Esophagus muscularis mucosa (tissue), 4 donors: ENCODE measurements at regions not wholly inside any gene's neighbourhood (a gene's known extent, or its start where the extent isn't known, plus 50 kb on each side); places are given as distances from the start of the nearest gene placed in this dataset.

Experiments
- DNase-seq: peaks from one replicate; pipeline ENCODE4 v3.0.0-alpha.2; 2017; ENCODE audit errors: extremely low spot score
- H3K27ac ChIP-seq, 4 donors: fragments of 200-600 bp; sonication (generic); replicated peaks in 1 of 4; 1 replicate in 3 of 4; 2 replicates in 1 of 4; pipeline ENCODE4 v1.5.1; 2016 to 2019; ENCODE audit warnings: mild to moderate bottlenecking in 1 of 4
- H3K27me3 ChIP-seq, 4 donors: fragments of 200-600 bp; sonication (generic); one replicate each; pipeline versions ENCODE4 v1.5.1 to v1.6.0; 2016 to 2019
- H3K36me3 ChIP-seq, 4 donors: fragments of 200-600 bp; sonication (generic); one replicate each; pipeline ENCODE4 v1.5.1; 2016 to 2019
- H3K4me1 ChIP-seq, 4 donors: fragments of 200-600 bp; sonication (generic); one replicate each; pipeline ENCODE4 v1.5.1; 2016 to 2019
- H3K4me3 ChIP-seq, 4 donors: fragments of 200-600 bp; sonication (generic); 1 replicate in 2 of 4; 2 replicates in 2 of 4; pipeline ENCODE4 v1.5.1; 2016 to 2019; ENCODE audit warnings: mild to moderate bottlenecking in 4 of 4, moderate library complexity in 1 of 4
- H3K9me3 ChIP-seq, 4 donors: fragments of 200-600 bp; sonication (generic); 1 replicate in 3 of 4; 2 replicates in 1 of 4; pipeline ENCODE4 v1.5.1; 2016 to 2019
- EP300 ChIP-seq: sonication (generic); formaldehyde crosslinking; IDR thresholded peaks from one replicate; pipeline ENCODE4 v1.6.1; 2017; ENCODE audit warnings: antibody characterized with exemption
- POLR2A ChIP-seq: fragments of 450-650 bp; IDR thresholded peaks from one replicate; pipeline ENCODE4 v1.6.1; 2017; ENCODE audit warnings: antibody characterized with exemption, moderate library complexity, mild to moderate bottlenecking, low read depth
- POLR2AphosphoS5 ChIP-seq, 2 donors: sonication (generic); formaldehyde crosslinking; IDR thresholded peaks; one replicate each; pipeline ENCODE4 v1.6.1; 2017; ENCODE audit warnings: antibody characterized with exemption in 2 of 2
- WGBS: methylation state at CpG from one replicate; pipeline ENCODE4 v1.1.5; 2018; 5-methylcytosine and 5-hydroxymethylcytosine counted together
- intact Hi-C: fragments of 100-400 bp; cut with DNase I; formaldehyde crosslinking; loops from one replicate; pipeline ENCODE4 v1.15.1; 2023
- TF ChIP-seq, protein P1 (sequence below), 3 experiments: fragments of 200-600 bp in 2 of 3; fragments of 450-650 bp in 1 of 3; sonication (generic) in 2 of 3; IDR thresholded peaks; one replicate each; pipeline ENCODE4 v1.5.1; 2017 to 2019; ENCODE audit warnings: antibody characterized with exemption in 3 of 3, mild to moderate bottlenecking in 2 of 3, moderate library complexity in 1 of 3

DNA sequence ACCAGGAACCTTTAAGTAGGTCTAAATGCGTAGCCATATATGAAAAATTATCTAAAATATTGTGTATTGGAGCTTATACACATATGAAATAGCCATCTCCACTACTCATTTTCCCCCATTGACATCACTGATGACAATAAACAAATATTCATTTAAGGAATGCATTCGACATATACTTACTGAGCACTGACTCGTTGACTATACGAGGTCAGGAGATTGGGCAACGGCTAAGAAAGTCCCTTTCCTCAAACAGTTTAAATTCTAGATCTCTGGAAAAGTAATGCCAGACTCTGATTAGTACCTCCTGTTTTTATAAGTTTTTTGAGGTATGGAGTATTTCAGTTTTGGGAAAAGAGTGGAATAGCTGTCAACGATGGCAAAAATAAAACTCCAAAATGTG lies 139.4 kb upstream of the DIO2 start:
- Histone ChIP-seq H3K27me3 (no peaks in the 10 kb centered on the region), H3K9me3 (no peaks in the 10 kb centered on the region), H3K4me1 (peaks cover 0 to 10% (median 5%) of the 10 kb centered on the region in 4 donors), H3K27ac (no peak overlapping the region), H3K4me3 (no peak overlapping the region), H3K36me3 (no peaks in the 10 kb centered on the region)
- 89% methylated on average over 6 of the region's 6 CpGs for WGBS
- no peak for DNase-seq
- TF ChIP-seq POLR2A (no peak), POLR2AphosphoS5 (IDR thresholded peaks at IDR 0.05) (no peak), EP300 (no peak)
- TF ChIP-seq, protein P1, sequence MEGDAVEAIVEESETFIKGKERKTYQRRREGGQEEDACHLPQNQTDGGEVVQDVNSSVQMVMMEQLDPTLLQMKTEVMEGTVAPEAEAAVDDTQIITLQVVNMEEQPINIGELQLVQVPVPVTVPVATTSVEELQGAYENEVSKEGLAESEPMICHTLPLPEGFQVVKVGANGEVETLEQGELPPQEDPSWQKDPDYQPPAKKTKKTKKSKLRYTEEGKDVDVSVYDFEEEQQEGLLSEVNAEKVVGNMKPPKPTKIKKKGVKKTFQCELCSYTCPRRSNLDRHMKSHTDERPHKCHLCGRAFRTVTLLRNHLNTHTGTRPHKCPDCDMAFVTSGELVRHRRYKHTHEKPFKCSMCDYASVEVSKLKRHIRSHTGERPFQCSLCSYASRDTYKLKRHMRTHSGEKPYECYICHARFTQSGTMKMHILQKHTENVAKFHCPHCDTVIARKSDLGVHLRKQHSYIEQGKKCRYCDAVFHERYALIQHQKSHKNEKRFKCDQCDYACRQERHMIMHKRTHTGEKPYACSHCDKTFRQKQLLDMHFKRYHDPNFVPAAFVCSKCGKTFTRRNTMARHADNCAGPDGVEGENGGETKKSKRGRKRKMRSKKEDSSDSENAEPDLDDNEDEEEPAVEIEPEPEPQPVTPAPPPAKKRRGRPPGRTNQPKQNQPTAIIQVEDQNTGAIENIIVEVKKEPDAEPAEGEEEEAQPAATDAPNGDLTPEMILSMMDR (IDR thresholded peaks at IDR 0.05): no peak
- intact Hi-C loops: no loop called here

DNA sequence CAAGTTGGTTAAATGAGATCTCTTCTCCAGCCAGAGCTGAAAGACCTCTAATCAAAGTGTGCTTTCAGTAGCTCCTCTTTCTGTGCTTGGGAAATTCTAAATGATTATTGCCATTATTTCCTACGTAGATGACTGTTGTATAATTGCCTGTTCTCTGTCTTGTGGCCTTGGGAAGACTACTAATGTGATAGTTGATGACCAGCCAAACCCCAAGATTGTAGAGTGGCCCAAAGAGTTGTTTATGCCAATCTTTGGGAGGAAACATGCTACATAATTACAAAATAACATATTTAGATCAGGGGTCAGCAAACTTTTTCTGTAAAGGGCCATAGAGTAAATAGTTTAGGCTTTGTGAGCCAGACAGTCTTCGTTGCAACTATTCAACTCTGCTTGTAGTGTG lies 135.1 kb upstream of the DIO2 start:
- Histone ChIP-seq H3K27me3 (no peaks in the 10 kb centered on the region), H3K4me1 (no peaks in the 10 kb centered on the region), H3K9me3 (no peaks in the 10 kb centered on the region), H3K27ac (no peak overlapping the region), H3K36me3 (no peaks in the 10 kb centered on the region), H3K4me3 (no peak overlapping the region)
- no peak for DNase-seq
- TF ChIP-seq POLR2A (no peak), POLR2AphosphoS5 (IDR thresholded peaks at IDR 0.05) (no peak), EP300 (no peak)
- TF ChIP-seq, protein P1 (IDR thresholded peaks at IDR 0.05): no peak
- 72% methylated on average over 2 of the region's 2 CpGs for WGBS
- intact Hi-C loops: no loop called here

DNA sequence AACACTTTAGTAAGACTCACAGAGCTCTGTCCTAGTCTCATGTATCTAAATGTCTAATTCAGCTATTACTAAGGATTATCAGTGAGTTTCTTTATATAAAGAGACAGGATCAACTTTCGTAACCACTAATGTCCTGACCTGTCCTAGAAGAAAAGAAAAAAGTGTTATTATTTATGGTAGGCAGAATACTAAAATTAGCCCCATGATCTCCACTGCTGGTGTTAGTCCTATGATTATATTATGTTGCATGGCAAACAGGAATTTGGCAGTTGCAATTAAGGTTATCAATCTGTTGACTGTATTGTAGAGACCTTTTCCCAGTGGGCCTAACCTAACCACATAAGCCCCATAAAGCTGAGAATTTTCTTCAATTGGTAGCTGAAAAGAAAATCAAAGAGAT lies 132.9 kb upstream of the DIO2 start:
- Histone ChIP-seq H3K9me3 (no peaks in the 10 kb centered on the region), H3K36me3 (no peaks in the 10 kb centered on the region), H3K4me3 (no peak overlapping the region), H3K27me3 (no peaks in the 10 kb centered on the region), H3K27ac (no peak overlapping the region), H3K4me1 (no peaks in the 10 kb centered on the region)
- WGBS: 100% methylated on average over 1 of the region's 1 CpG
- intact Hi-C loops: no loop called here
- TF ChIP-seq POLR2A (no peak), EP300 (no peak), POLR2AphosphoS5 (IDR thresholded peaks at IDR 0.05) (no peak)
- TF ChIP-seq, protein P1 (IDR thresholded peaks at IDR 0.05): no peak
- no peak for DNase-seq

DNA sequence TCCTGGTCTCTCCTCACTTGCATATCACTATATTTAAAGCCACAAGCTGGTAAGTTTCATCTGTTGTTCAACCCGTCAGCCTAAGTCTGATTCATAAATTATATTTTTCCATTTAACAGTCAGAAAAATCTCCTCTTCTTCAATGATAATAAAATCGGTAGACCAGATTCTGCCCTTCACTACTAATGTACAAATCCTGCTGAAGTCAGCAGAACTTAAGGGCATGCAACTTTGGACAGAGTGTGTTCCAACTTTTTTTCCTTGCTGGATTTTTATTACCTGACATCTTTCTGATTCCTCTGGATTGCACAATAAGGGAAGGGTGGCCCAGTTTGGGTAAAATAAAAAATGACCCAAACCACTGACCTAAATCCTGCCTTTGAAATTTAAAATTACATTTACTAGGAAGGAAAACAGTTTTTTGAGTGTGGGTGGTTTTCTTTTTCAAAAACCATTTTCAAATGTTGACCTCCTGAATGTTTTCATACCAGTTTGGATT lies 125.4 kb upstream of the DIO2 start:
- no peak overlapping the region for H3K27ac ChIP-seq
- no peaks in the 10 kb centered on the region for H3K4me1 ChIP-seq
- intact Hi-C loops: no loop called here
- no peaks in the 10 kb centered on the region for H3K27me3 ChIP-seq
- 72% methylated on average over 2 of the region's 2 CpGs for WGBS
- TF ChIP-seq EP300: no peak
- TF ChIP-seq POLR2AphosphoS5 (IDR thresholded peaks at IDR 0.05): no peak
- no peak for TF ChIP-seq POLR2A
- TF ChIP-seq, protein P1 (IDR thresholded peaks at IDR 0.05): no peak
- DNase-seq: no peak
- H3K4me3 ChIP-seq: no peak overlapping the region
- H3K9me3 ChIP-seq: no peaks in the 10 kb centered on the region
- no peaks in the 10 kb centered on the region for H3K36me3 ChIP-seq

DNA sequence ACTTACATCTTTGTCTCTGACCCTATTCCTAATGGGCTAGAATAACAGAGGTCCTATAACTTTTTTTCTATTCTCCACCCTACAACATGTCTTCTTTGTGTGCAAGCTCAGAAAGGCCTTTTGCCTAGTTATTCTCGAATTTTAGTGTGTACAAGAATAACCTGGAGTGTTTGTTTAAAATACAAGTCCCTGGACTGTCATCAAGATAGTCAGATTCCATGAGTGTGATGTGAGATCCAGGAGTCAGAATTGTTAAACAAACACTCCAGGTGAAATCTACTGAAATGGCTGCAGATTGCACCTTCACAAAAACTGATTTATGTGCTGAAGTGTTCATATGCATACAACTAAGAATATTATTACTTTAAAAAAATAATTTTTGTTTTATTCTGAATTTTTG lies 114.4 kb upstream of the DIO2 start:
- TF ChIP-seq, protein P1 (IDR thresholded peaks at IDR 0.05): no peak
- TF ChIP-seq EP300 (no peak), POLR2A (no peak), POLR2AphosphoS5 (IDR thresholded peaks at IDR 0.05) (no peak)
- H3K4me1 ChIP-seq: peaks cover 0 to 46% (median 37%) of the 10 kb centered on the region in 4 donors
- no peak for DNase-seq
- peak overlapping the region in 1 of 4 donors; percentile 52 for H3K27ac ChIP-seq
- H3K36me3 ChIP-seq: no peaks in the 10 kb centered on the region
- H3K9me3 ChIP-seq: no peaks in the 10 kb centered on the region
- WGBS: 19% methylated on average over 1 of the region's 1 CpG
- no peaks in the 10 kb centered on the region for H3K27me3 ChIP-seq
- no peak overlapping the region for H3K4me3 ChIP-seq
- intact Hi-C loops: no loop called here
